OCI-LY1 (cell line): ENCODE measurements at regions not wholly inside any gene's neighbourhood (a gene's known extent, or its start where the extent isn't known, plus 50 kb on each side); places are given as distances from the start of the nearest gene placed in this dataset.

Source experiments
- H2AFZ ChIP-seq: fragments of 200-600 bp; sonication (generic), shearing (Covaris generic); 2 replicates; pipeline ENCODE4 v1.6.0; 2014; ENCODE audit warnings: antibody characterized with exemption, mild to moderate bottlenecking, low read length
- H3F3A ChIP-seq: fragments of 200-600 bp; sonication (generic), shearing (Covaris generic); 2 replicates; pipeline ENCODE4 v1.6.0; 2014; ENCODE audit warnings: mild to moderate bottlenecking, antibody characterized with exemption, low read length, moderate library complexity; ENCODE audit not compliant: insufficient read depth
- H3K27ac ChIP-seq: fragments of 200-600 bp; sonication (generic); 2 replicates; pipeline ENCODE4 v1.5.1; 2014; ENCODE audit warnings: low read length, mixed run types, mild to moderate bottlenecking, low read depth; ENCODE audit not compliant: poor library complexity, severe bottlenecking
- H3K27me3 ChIP-seq: fragments of 200-600 bp; sonication (generic); 2 replicates; pipeline ENCODE4 v1.6.0; 2014; ENCODE audit warnings: antibody characterized with exemption, mild to moderate bottlenecking, low read length, moderate library complexity; ENCODE audit not compliant: insufficient read depth
- H3K36me3 ChIP-seq: fragments of 200-600 bp; sonication (generic); 2 replicates; pipeline ENCODE4 v1.6.1; 2014; ENCODE audit warnings: mild to moderate bottlenecking, antibody characterized with exemption, low read length, moderate library complexity, mixed read lengths; ENCODE audit not compliant: insufficient read depth
- H3K4me1 ChIP-seq: fragments of 200-600 bp; sonication (generic); 2 replicates; pipeline ENCODE4 v1.5.1; 2014; ENCODE audit warnings: mild to moderate bottlenecking, low read length, moderate library complexity; ENCODE audit not compliant: insufficient read depth, severe bottlenecking
- H3K4me2 ChIP-seq: fragments of 200-600 bp; sonication (generic), shearing (Covaris generic); 2 replicates; pipeline ENCODE4 v1.6.1; 2014; ENCODE audit warnings: low read length
- H3K4me3 ChIP-seq: fragments of 200-600 bp; sonication (generic); 2 replicates; pipeline ENCODE4 v1.5.1; 2014; ENCODE audit warnings: low read length, low read depth, mild to moderate bottlenecking, mixed read lengths; ENCODE audit not compliant: poor library complexity, severe bottlenecking
- H3K79me2 ChIP-seq: fragments of 200-600 bp; shearing (Covaris generic); 2 replicates; pipeline ENCODE4 v1.6.1; 2016; ENCODE audit warnings: mixed run types, low read length, mixed read lengths; ENCODE audit not compliant: insufficient read depth
- H3K9ac ChIP-seq: fragments of 200-600 bp; sonication (generic), shearing (Covaris generic); 2 replicates; pipeline ENCODE4 v1.6.1; 2014; ENCODE audit warnings: mild to moderate bottlenecking, low read length, mixed read lengths
- H3K9me2 ChIP-seq: fragments of 200-600 bp; sonication (generic), shearing (Covaris generic); 2 replicates; pipeline ENCODE4 v1.6.1; 2014; ENCODE audit warnings: low read depth, mild to moderate bottlenecking, low read length, mixed read lengths
- H3K9me3 ChIP-seq: fragments of 200-600 bp; shearing (Covaris generic); 2 replicates; pipeline ENCODE4 v1.6.1; 2014; ENCODE audit warnings: low read length, mixed read lengths
- H4K20me1 ChIP-seq: fragments of 200-600 bp; sonication (generic), shearing (Covaris generic); 2 replicates; pipeline ENCODE4 v1.6.0; 2016; ENCODE audit warnings: mild to moderate bottlenecking, low read length; ENCODE audit not compliant: insufficient read depth
- CTCF ChIP-seq: fragments of 200-600 bp; sonication (generic), shearing (Covaris generic); IDR thresholded peaks from 2 replicates; pipeline ENCODE4 v1.5.1; 2017; ENCODE audit warnings: mild to moderate bottlenecking, antibody characterized with exemption, low read length, moderate library complexity, mixed read lengths
- EZH2 ChIP-seq: fragments of 200-600 bp; sonication (generic), shearing (Covaris generic); IDR thresholded peaks from 2 replicates; pipeline ENCODE4 v1.8.0; 2017; ENCODE audit warnings: borderline replicate concordance, mixed run types, mild to moderate bottlenecking, antibody characterized with exemption, low read length, moderate library complexity, mixed read lengths

DNA sequence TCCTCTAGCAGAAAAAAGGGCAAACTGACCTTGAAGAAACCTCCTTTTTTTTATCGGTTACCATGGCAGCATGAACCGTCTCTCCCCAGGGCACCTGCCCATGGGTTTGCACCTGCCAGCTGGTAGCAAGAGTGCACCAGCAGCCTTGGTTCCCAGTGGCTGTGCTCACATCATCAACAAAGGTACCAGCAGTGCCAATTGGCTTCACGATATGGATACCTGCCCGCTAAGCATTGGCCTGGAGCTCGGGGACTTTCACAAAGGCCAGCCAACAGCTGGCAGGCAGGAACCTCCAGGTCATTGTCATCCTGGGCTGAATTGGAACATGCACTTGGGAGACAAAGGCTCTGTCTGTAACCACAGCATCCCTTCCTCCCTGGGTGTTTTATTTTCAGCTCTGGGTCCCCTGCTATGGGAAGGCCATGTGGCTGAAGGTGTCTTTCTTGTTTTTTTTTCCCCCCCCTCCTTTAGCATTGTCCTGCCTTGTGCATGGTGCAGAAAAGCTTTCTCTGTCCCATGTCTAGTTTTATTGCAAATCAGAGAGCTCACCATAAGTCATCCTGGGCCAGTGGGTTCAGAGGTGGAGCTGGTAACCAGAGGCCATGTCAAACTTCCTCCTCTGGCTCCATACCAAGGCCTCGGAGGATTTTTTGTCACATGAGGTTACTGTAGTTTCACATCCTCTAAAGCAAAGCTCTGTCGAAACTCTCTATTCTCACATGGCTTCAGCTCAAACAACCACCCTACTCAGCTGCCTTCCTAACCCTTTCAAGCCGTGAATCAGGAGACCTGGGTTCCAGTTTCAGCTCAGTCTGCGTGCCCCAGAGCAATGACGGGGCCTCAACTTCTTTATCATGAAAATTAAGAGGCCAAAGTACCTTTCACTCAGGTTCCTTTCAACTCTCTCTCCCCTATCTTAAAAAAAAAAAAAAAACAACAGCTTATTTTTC is 145.5 kb upstream of the MAP3K1 start:
- TF ChIP-seq EZH2 = no peak
- no peak for TF ChIP-seq CTCF
- Histone ChIP-seq H3K9me3 (peaks cover 8% of the 10 kb centered on the region; the same call in 1 of the 2 replicates), H3K79me2 (no peaks in the 10 kb centered on the region), H3F3A (peaks cover 4% of the 10 kb centered on the region), H3K27ac (peak overlapping the region; percentile 97), H2AFZ (no peak overlapping the region), H3K4me2 (peak overlapping the region; percentile 59), H3K9me2 (no peaks in the 10 kb centered on the region), H3K36me3 (no peaks in the 10 kb centered on the region; the same call in 1 of the 2 replicates), H3K4me3 (peak overlapping the region; percentile 41), H4K20me1 (no peaks in the 10 kb centered on the region), H3K9ac (peak overlapping the region; percentile 64), H3K27me3 (no peaks in the 10 kb centered on the region), H3K4me1 (peaks cover 58% of the 10 kb centered on the region)

DNA sequence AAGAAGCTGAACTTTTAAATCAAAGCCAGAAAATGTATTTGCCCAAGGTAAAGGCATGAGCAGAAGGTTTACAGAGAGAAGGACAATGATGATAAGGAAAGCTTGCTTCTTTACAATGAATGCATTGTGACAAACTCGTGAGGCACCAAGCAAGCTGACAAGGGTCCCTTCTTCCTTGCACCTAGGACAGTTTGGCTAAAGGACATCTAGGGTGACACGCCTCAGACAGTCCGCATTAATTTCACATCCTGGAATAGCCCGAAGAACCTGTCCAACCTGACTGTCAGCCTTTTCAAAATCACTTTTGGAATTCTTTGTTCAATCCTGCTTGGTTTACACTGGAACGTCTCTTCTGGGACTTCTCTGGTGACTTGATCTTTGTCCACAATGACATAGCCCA is 146.4 kb upstream of the MAP3K1 start:
- H3K27ac ChIP-seq = peak overlapping the region; percentile 97

GRCh38 chr5:56667692-56668091 is 147.7 kb upstream of the MAP3K1 start:
- H3K27me3 ChIP-seq = no peaks in the 10 kb centered on the region

More for the DNA sequence above, 146.4 kb upstream of the MAP3K1 start:
- H3K27me3 ChIP-seq = no peaks in the 10 kb centered on the region
- TF ChIP-seq CTCF = no peak
- peak overlapping the region; percentile 59 for H3K4me2 ChIP-seq
- H3K9me3 ChIP-seq = peaks cover 8% of the 10 kb centered on the region; the same call in 1 of the 2 replicates
- peaks cover 4% of the 10 kb centered on the region for H3F3A ChIP-seq
- peaks cover 58% of the 10 kb centered on the region for H3K4me1 ChIP-seq
- no peaks in the 10 kb centered on the region for H3K79me2 ChIP-seq
- no peaks in the 10 kb centered on the region for H3K9me2 ChIP-seq
- no peak overlapping the region for H2AFZ ChIP-seq
- H4K20me1 ChIP-seq = no peaks in the 10 kb centered on the region
- H3K36me3 ChIP-seq = no peaks in the 10 kb centered on the region; the same call in 1 of the 2 replicates
- peak overlapping the region; percentile 64 for H3K9ac ChIP-seq
- peak overlapping the region; percentile 41 for H3K4me3 ChIP-seq

More at GRCh38 chr5:56667692-56668091, 147.7 kb upstream of the MAP3K1 start:
- Histone ChIP-seq H2AFZ (no peak overlapping the region), H3K4me3 (no peak overlapping the region), H3K36me3 (no peaks in the 10 kb centered on the region; the same call in 1 of the 2 replicates), H3K27ac (peak overlapping the region; percentile 97), H3K9me3 (peaks cover 8% of the 10 kb centered on the region; the same call in 1 of the 2 replicates), H3K79me2 (no peaks in the 10 kb centered on the region), H3K4me1 (peaks cover 49% of the 10 kb centered on the region), H3F3A (peaks cover 4% of the 10 kb centered on the region), H4K20me1 (no peaks in the 10 kb centered on the region), H3K9me2 (no peaks in the 10 kb centered on the region), H3K4me2 (no peak overlapping the region), H3K9ac (no peak overlapping the region; the same call in 1 of the 2 replicates)
- TF ChIP-seq EZH2 (no peak), CTCF (no peak)
